OCI-LY3 (cell line): ENCODE measurements at regions not wholly inside any gene's neighbourhood (a gene's known extent, or its start where the extent isn't known, plus 50 kb on each side); places are given as distances from the start of the nearest gene placed in this dataset.

Source experiments
- H2AFZ ChIP-seq: fragments of 200-600, 300-600 bp; shearing (Covaris generic); 2 replicates; pipeline ENCODE4 v1.6.0; 2014; ENCODE audit warnings: antibody characterized with exemption, low read depth, low read length
- H3K27ac ChIP-seq: fragments of 200-600, 300-600 bp; sonication (generic); 2 replicates; pipeline ENCODE4 v1.5.1; 2014; ENCODE audit warnings: mild to moderate bottlenecking, low read length, moderate library complexity, mixed read lengths
- H3K27me3 ChIP-seq: fragments of 200-600, 300-600 bp; sonication (generic); 2 replicates; pipeline ENCODE4 v1.6.1; 2014; ENCODE audit warnings: low read depth, low read length, mixed read lengths
- H3K36me3 ChIP-seq: fragments of 200-600, 300-600 bp; sonication (generic); replicated peaks from 2 replicates; pipeline ENCODE3; 2014; ENCODE audit warnings: low read depth, low read length, mixed read lengths
- H3K4me1 ChIP-seq: fragments of 300-600, 200-600 bp; sonication (generic); 2 replicates; pipeline ENCODE4 v1.6.1; 2014; ENCODE audit warnings: low read length, mixed read lengths
- H3K4me2 ChIP-seq: fragments of 200-600, 300-600 bp; sonication (generic); 2 replicates; pipeline ENCODE4 v1.6.1; 2014; ENCODE audit warnings: low read length, mixed read lengths
- H3K4me3 ChIP-seq: fragments of 300-600, 200-600 bp; sonication (generic); 2 replicates; pipeline ENCODE4 v1.5.1; 2014; ENCODE audit warnings: antibody characterized with exemption, mild to moderate bottlenecking, low read length, moderate library complexity
- H3K79me2 ChIP-seq: fragments of 300-600, 200-600 bp; shearing (Covaris generic); 2 replicates; pipeline ENCODE4 v1.6.1; 2014; ENCODE audit warnings: mild to moderate bottlenecking, low read length, mixed read lengths
- H3K9ac ChIP-seq: fragments of 300-600, 200-600 bp; shearing (Covaris generic); 2 replicates; pipeline ENCODE4 v1.6.0; 2014; ENCODE audit warnings: mild to moderate bottlenecking, low read length, moderate library complexity
- H3K9me3 ChIP-seq: fragments of 200-600, 300-600 bp; shearing (Covaris generic); 2 replicates; pipeline ENCODE4 v1.6.1; 2014; ENCODE audit warnings: low read length, mixed read lengths; ENCODE audit not compliant: insufficient read depth
- H4K20me1 ChIP-seq: fragments of 200-600, 300-600 bp; sonication (generic); 2 replicates; pipeline ENCODE4 v1.6.1; 2016; ENCODE audit warnings: low read length, mixed read lengths; ENCODE audit not compliant: insufficient read depth
- CTCF ChIP-seq: fragments of 200-600, 300-600 bp; sonication (generic); IDR thresholded peaks from 2 replicates; pipeline ENCODE4 v1.5.1; 2014; ENCODE audit warnings: antibody characterized with exemption, low read length, low read depth
- EZH2phosphoT487 ChIP-seq: fragments of 200-600 bp; shearing (Covaris generic); IDR thresholded peaks from 2 replicates; pipeline ENCODE4 v1.6.1; 2018; ENCODE audit warnings: antibody characterized with exemption, mixed run types, low read depth

GRCh38 chr2:217207699-217208010, 347.8 kb upstream of the TNP1 start:
- TF ChIP-seq EZH2phosphoT487 (no peak), CTCF (no peak)
- H4K20me1 ChIP-seq: no peaks in the 10 kb centered on the region
- H3K27ac ChIP-seq: no peak overlapping the region
- no peaks in the 10 kb centered on the region for H3K79me2 ChIP-seq
- H3K4me2 ChIP-seq: no peak overlapping the region
- peaks cover 6% of the 10 kb centered on the region; the same call in 1 of the 2 replicates for H3K27me3 ChIP-seq
- no peak overlapping the region for H2AFZ ChIP-seq
- no peaks in the 10 kb centered on the region for H3K9me3 ChIP-seq
- H3K4me1 ChIP-seq: no peaks in the 10 kb centered on the region
- no peaks in the 10 kb centered on the region for H3K36me3 ChIP-seq
- no peak overlapping the region for H3K4me3 ChIP-seq
- H3K9ac ChIP-seq: no peak overlapping the region

GRCh38 chr2:217206907-217207698, 347.2 kb upstream of the TNP1 start:
- Histone ChIP-seq H3K79me2 (no peaks in the 10 kb centered on the region), H3K9ac (no peak overlapping the region), H3K4me1 (no peaks in the 10 kb centered on the region), H3K4me2 (no peak overlapping the region), H3K4me3 (no peak overlapping the region), H2AFZ (no peak overlapping the region), H3K27me3 (peaks cover 6% of the 10 kb centered on the region; the same call in 1 of the 2 replicates), H3K9me3 (no peaks in the 10 kb centered on the region), H3K36me3 (no peaks in the 10 kb centered on the region), H4K20me1 (no peaks in the 10 kb centered on the region), H3K27ac (no peak overlapping the region)
- no peak for TF ChIP-seq CTCF
- TF ChIP-seq EZH2phosphoT487: no peak

- no peaks in the 10 kb centered on the region for H3K9me3 ChIP-seq
- H3K36me3 ChIP-seq: no peaks in the 10 kb centered on the region
- no peak overlapping the region for H3K9ac ChIP-seq
- no peaks in the 10 kb centered on the region for H4K20me1 ChIP-seq
- H3K4me3 ChIP-seq: no peak overlapping the region
- peaks cover 6% of the 10 kb centered on the region; the same call in 1 of the 2 replicates for H3K27me3 ChIP-seq
- no peak overlapping the region for H2AFZ ChIP-seq
- no peaks in the 10 kb centered on the region for H3K79me2 ChIP-seq
- no peak overlapping the region for H3K4me2 ChIP-seq
- H3K4me1 ChIP-seq: no peaks in the 10 kb centered on the region
- no peak overlapping the region for H3K27ac ChIP-seq
- no peak for TF ChIP-seq EZH2phosphoT487
- no peak for TF ChIP-seq CTCF
These were observed 346.3 kb upstream of the TNP1 start for GRCh38 chr2:217206016-217206725.

GRCh38 chr2:217204358-217204757, 344.5 kb upstream of the TNP1 start:
- no peak overlapping the region for H3K9ac ChIP-seq
- H3K4me1 ChIP-seq: no peaks in the 10 kb centered on the region
- H3K27ac ChIP-seq: no peak overlapping the region
- H3K4me2 ChIP-seq: no peak overlapping the region
- no peak overlapping the region for H2AFZ ChIP-seq
- H4K20me1 ChIP-seq: no peaks in the 10 kb centered on the region
- TF ChIP-seq CTCF (no peak), EZH2phosphoT487 (no peak)
- H3K36me3 ChIP-seq: no peaks in the 10 kb centered on the region
- no peaks in the 10 kb centered on the region for H3K79me2 ChIP-seq
- no peaks in the 10 kb centered on the region for H3K9me3 ChIP-seq
- H3K4me3 ChIP-seq: no peak overlapping the region
- H3K27me3 ChIP-seq: peaks cover 6% of the 10 kb centered on the region; the same call in 1 of the 2 replicates
